ENCODE measurements at regions not wholly inside any gene's neighbourhood (a gene's known extent, or its start where the extent isn't known, plus 50 kb on each side); places are given as distances from the start of the nearest gene placed in this dataset.
"Not testable (repeated sequence)": the region's sequence is repeated elsewhere in the genome, so short reads cannot be mapped to it uniquely, and the experiment has no call there.

DNA sequence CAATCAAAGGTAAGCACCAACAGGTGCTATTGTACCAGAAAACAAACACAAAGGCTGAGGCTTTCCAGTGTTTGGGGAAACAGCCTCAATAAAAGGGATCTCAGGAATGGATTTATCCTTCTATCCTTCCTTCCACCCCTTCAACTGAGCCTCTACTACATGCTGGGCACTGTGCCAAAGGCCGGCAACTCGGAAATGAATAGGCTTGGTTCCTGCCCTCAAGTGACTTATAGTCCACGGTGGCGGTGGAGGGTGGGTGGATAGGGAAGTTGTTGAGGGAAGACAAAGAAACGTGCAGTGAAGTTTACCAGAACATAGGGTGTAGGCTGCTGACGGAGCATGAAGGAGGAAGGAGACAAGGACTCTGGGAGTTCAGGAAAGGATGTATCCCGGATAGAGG, 73.4 kb upstream of the TAB2 start:
- DNase-seq = no peak

DNA sequence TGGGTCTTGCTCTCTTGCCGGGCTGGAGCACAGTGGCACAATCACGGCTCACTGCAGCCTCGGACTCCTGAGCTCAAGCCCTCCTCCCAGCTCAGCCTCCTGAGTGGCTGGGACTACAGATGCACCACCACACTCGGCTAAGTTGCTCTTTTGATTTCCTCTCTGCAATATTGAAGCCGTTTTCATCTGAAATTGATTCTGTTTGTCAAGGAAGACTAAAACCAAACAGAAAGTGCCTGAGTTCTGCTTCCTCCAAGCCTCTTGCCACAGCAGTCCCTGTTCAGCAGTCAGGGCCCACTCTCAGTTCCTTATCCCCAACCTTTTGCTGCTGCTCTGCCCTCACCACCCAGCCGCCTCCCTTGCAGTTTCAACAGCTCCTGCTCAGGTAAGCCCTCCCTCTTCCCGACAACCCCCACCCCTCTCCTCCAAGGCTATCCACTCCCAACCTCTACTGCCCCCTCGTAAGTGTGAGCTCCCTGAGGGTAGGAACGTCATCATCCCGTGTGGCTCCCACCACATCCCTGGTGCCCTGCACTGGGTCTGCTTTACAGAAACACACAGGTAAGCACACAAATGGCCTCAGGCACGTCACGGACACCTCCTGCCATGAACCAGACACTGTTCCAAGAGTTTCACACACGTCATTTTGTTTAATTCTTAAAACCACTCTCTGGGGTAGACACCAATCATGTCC, 70.7 kb upstream of the TAB2 start:
- no peak for DNase-seq

DNA sequence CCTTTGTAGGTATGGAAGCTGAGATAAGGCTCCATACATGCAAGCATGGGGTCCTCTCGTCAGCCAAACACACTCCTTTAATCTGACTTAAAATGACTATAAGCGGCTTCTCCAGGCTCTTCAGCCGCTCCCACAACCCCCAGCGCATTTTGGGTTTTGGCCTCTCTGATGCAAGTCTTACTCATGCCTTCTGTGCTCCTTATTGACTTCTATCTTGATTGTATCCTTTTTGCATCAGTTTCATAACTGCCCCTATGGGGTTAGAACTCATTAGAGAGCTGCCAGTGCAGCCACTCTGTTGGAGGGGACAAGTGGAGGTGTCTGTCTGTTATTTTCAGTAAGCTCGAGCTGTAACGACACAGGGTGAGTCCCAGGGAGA, 70.1 kb upstream of the TAB2 start:
- no peak for DNase-seq

DNA sequence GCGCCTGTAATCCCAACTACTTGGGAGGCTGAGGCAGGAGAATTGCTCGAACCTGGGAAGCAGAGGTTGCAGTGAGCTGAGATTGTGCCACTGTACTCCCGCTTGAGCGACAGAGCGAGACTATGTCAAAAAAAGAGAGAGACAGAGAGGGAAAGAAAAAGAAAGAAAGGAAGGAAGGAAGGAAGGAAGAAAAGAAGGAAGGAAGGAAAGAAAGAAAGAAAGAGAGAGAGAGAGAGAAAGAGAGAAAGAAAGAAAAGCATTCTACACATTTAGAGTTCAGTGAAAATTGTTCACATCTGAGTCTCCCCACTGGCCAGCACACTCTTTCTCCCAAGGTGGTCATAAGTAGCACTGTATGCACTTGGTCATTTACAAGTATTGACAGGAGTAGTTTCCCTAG, 69.2 kb upstream of the TAB2 start:
- DNase-seq = not testable (repeated sequence)

DNA sequence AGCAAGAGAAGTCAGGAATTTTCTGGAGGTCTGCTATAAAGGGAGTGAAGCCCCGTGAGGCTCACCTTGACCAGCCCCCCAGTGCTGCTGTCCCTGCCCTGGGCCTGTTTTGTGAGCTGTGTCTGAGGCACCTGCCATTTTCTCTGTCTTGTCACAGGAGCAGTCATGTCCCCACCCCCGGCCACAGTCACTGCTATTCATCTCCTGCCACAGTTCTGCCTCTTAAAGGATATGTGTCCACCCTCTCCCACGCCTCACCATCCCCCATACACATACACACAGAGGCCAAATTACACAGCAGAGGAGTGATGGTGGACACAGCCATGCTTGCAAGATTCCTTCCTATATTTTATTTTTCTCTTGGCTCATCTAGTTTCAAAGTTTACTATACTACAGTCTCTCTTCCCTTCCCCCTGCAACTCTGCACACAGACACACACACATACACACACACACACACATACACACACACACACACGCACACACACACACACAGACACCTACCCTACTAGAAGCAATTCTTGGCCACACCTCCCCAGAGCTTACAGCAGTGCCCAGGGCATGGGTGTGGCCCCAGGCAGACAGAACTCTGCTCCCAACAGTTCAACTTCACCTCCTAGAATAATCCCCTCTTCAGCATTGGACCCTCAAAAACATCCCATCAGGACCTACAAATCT, 68.7 kb upstream of the TAB2 start:
- DNase-seq = no peak

DNA sequence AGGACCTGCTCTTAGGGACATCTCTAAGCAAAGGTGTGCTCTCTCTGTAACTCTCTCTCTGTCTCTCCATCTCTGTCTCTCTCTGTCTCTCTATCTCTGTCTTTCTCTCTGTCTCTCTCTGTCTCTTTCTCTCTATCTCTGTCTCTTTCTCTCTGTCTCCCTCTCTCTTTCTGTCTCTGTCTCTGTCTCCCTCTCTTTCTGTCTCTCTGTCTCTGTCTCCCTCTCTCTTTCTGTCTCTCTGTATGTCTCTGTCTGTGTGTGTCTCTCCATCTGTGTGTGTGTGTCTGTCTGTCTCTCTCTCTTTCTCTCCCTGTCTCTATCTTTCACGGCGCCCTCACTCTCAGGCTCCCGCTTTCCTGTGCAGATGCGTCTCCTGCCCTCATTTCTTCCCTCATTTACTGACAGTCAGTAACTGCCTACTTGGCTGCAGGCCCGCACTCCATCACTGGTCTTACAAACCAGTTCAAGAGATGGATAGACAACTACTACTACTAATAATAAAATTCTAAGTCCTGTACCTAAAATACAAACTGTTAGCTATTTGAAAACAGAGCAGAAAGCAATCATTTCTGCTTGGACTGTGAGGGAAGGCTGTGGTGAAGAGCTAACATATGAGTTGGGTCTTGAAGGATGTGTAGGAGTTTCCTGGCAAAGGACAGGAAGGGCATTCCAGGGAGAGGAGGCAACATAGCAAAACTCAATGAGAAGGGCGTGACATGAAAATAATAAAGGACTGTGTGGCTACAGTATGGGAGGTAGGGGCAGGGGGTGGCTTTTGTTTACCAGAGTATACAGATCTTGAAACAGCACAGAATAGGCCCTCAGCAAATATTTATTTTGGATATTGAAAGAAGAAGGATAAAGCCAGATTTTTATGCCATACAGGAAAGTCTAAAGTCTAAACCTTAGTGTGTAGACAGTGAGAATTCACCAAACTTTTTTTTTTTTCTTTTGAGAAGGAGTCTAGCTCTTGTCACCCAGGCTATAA, 67.8 kb upstream of the TAB2 start:
- no peak for DNase-seq

DNA sequence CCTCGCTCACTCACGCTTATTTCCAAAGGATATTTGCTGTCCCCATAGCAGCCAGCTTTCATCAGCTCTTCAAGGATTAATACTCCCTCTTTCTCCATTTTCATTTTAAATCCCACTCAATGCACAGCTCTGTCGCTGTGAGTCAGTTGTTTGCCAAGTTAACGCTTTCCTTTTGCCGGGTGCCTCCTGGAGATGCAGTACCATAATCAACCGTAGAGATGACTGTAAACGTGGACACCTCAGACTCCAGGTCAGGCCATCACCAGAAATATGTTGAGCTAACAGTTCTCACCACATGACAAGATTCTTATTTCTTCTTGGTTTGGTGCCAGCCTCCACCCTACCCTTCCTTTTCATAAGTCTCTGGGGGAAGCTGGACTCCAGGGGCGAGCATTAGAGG, 66.6 kb upstream of the TAB2 start:
- DNase-seq = no peak

DNA sequence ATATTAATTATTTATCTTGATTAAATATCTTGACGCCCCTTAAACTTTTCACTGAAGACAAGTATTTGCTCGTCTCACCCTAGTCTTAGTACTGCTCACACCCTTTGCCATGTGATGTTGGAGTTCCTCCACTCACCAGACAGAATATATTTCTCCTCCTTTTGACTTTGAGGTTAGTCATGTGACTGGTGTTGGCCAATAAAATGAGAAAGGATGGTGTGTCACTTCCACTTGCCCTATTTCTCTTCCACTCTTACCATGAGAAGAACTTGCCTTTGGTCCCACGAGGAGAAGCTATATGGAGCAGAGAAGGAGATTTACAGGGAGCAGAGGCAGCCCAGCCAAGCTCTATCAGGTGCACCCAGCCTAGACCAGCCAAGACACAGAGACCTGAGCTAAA, 64.9 kb upstream of the TAB2 start:
- no peak for DNase-seq

DNA sequence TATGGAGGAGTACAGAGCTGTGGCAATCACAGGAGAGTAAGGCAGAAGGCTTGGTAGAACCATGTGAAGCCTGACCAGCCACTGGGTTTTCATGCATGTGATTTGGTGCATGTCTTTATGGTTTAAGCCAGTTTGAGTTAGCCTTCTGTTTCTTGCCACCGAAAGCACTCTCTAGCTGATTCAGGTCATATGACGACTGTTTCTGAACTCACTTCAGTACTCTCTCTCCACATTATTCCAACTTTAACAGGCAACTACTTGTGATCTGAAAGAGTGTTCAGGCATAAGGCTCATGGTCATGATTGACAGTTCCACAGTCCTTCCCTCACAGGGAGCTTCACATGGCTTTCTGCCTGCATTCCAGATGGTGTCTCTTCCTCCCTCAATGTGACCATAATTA, 63.3 kb upstream of the TAB2 start:
- DNase-seq = no peak

DNA sequence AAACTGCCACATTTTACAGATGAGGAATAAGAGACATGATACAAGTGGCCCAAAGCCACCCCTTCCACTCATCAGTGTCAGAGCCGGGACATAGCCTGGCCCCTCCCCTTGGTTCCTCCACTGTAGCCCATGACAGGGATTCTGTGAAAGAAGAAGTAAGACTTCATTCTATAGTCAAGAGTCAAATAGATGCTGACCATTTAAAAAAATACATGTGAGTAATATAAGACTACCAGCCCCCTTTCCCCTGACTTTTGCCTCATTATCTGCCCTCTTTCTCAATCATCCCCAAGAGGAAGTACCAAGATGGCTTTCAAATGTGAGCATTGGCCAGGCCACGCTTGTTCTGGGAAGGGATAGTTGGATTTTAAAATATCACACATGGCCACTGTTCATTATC, 57.8 kb upstream of the TAB2 start:
- DNase-seq = no peak

DNA sequence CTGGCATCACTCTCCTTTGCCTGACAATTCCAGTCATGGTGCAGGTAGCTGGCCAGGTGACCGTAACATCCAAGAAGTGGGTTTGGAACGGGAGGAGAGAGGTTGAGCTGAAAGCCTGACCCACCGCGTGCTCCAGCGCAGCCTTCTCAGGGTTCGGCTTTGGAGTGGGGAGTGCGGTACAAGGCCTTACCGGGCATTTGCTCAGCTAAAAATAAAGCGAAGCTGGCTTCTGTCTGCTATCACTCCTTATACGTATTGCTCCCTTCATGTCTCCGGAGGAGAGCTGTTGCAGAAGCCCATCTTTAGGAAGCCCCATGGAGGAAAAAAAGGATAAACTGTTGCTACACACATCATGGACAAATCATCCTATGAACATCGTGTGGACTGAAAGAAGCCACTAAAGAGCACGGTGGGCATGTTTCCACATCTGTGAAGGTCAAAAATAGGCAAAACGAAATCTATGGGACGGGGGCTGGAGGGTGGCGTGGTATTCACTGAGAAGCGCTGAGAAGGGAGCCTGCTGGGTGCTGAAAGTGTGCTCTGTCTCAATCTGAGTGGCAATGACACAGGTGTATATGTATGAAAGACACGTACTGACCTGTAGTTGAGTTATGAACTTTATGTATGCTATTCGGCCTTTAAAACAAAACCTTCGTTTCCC, 57.2 kb upstream of the TAB2 start:
- no peak for DNase-seq

DNA sequence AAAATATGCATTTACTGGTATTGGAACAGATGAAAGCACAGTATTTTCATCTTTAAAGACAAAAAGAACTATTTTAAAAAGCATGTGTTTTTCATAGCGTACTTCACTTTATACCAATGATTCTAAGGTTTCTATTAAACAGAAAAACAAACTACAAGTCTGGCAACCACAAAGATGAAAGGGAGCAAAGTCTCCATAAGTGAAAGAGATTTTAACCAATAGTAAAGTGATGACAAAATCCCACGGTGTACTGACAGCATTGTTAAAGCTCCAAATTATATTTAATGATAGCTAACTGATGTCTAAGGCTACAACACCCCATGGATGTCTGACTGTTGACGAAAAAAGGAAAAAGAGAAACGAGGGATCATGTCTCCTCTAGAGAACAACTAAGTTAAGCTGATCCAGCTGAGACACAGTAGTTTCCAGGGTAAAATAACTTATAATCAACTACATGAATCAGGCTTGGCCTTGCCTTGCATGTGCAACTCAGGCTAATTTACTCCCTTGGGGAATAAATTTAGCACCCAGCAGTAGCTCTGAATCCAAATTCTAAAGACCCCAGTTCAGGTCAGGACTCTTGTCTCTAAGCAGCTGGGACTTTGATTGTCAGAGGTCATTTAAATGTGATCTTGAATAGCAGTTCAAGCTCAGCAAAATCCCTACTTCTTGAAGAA, 56.0 kb upstream of the TAB2 start:
- no peak for DNase-seq

DNA sequence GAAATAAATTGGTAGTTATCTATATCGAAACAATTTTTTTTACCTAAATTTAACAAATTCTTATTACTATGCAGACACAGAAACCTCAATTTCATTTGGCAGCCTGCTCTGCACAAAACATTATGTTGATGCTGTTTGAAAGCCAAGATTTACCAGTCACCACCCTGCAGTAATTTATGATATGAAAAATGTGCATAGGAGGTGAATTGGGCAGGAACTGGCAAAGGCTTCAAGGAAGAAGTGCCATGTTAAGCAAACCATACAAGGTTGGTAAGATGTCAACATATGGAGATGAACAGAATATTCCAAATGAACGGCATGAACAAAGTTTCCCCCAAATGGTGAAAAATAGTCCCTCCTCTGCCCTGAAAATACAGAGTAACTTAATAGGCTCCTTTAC, 54.2 kb upstream of the TAB2 start:
- no peak for DNase-seq

DNA sequence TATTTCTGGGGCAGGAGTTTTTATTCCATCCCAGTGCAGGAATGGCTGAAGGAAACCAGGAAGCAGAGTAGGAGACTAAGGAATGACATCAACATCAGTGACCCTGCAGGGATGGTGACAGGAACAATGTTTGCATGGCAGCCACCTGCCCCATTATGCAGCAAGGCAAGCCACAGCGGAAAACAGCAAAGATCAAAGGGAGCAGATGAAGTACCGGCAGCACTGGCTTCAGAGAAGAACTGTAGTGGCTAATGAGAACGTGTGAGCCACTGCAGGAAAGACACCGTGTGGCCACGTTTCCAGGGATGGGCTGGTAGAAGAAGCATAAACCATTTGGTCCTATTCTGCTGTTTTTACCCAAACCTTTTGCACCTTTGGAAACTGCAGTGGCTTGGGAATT, 52.9 kb upstream of the TAB2 start:
- DNase-seq = peak in 2 of 4 experiments; percentile 15 to 17

DNA sequence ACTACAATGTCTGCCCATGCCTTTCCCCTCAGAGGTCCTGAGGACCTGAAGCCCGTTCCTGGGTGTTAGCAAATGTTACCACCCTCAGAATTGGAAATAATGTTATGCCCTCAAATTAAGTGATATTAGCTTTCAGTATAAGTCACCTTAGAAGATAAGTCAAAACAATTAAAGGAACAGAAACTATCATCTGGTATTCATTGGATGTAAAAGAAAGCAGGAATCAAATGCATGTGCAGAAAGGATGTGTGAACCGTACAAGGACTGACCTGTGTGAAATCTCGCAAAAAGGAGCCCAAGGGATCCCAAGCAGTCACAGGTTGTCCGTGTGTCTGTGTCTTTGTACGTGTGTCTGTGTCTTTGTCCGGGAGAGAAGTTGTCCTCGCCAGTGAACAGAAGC, 51.6 kb upstream of the TAB2 start:
- no peak for DNase-seq

DNA sequence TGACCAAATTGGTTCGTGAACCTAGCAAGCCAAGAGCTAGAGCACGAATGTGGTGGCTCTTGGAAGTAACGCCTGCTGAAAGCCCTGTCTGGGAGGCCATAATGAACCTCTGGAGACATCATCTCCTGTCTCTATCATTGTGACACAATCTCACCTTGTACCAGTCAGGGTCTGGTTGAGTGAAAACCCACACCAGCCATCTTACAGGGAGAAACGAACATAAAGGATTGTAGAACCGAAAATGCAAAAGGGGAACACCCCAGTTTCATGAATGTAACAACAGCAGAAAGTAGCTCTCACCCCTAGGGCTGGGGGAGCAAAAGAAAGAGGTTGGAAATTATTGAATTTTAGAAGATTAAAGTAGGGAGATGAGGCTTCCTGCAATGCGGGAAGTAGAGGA, 50.9 kb upstream of the TAB2 start:
- DNase-seq = no peak

DNA sequence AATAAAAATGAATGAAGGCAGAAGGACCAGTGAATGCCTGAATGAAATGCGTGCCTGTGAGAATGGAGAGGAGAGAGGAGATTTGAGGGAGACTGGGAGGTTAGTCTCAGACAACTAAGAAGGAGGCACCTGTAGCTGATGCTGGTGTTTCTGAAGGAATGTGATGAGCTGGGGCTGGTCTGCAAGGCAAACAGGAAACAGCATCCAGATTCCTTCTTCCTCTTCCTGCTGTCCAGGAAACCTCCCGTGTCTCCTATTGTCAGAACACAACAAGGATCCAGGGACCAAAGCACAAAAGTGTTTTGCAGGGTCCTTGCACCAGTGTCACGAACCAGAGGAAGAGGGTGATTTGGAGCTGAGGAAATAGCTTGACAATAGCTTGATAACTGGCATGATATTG, 50.4 kb upstream of the TAB2 start:
- no peak for DNase-seq

DNA sequence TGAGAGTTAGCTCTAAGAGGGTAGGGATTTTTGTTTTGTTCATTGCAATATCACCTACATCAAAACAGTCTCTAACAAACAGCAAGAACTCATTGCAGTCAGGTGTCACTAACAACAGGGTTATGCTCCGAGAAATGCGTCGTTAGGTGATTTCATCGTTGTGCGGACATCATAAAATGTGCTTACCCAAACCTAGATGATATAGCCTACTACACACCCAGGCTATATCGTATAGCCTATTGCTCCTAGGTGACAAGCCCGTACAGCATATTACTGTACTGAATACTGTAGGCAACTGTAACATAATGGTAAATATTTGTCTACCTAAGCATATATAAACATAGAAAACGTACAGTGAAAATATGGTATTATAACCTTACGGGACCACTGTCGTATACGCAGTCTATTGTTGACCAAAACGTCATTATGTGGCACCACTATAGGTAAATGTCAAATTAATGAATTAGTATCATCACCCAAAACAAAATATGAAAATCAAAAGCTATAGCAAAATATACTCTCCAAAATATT, 49.9 kb upstream of the TAB2 start:
- no peak for DNase-seq

Measured in activated naive CD4-positive, alpha-beta T cell (primary cell).